GM04504 (cell line): ENCODE measurements at regions not wholly inside any gene's neighbourhood (a gene's known extent, or its start where the extent isn't known, plus 50 kb on each side); places are given as distances from the start of the nearest gene placed in this dataset.
"Not testable (repeated sequence)": the region's sequence is repeated elsewhere in the genome, so short reads cannot be mapped to it uniquely, and the experiment has no call there.

Experiments
- DNase-seq: peaks from one replicate; pipeline ENCODE4 v3.0.0-alpha.2; 2012; ENCODE audit warnings: low read depth

- DNase-seq = no peak
Observed at GRCh38 chr5:83001796-83002381, 75.3 kb downstream of the TMEM167A start.

- DNase-seq = no peak
Observed at GRCh38 chr5:83000922-83001321, 76.3 kb downstream of the TMEM167A start.

- no peak for DNase-seq
Observed at GRCh38 chr5:83000428-83000827, 76.8 kb downstream of the TMEM167A start.

DNA sequence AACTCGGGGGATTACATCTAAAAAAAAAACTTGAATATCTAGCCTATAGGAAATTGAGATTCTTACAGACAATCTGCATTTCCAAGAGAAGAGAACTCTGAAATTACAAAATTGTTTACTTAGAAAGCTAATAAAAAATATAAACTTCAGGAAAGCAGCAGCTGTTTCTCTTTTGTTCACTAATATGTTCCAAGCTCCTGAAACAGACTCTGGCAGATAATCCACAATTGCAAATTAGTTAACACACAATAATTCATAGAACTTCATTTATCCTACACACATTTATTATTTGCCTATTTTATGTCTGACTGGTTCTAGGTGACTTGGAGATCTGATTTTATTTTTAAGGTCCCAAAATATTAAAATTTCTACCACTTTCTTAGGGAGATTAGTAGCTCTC is 83.8 kb downstream of the TMEM167A start:
- DNase-seq = no peak

DNA sequence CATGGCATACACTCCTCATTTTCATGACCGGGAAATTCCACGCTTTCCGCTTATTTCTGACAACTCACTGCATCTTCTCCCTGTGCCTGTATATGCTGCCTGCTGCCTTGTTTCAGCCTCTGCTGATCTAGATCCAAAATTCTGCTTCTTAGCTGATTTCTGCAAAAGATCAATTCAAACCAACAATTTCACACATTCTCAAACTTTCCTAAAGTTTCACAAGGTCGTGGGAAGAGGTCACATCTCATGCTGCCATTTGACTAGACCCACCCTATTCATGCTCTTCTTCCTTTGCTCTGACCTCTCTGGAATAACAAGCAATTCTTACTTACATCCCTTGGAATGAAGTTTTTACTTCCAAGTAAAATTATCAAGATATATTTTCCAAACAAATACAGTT is 84.5 kb downstream of the TMEM167A start:
- no peak for DNase-seq

DNA sequence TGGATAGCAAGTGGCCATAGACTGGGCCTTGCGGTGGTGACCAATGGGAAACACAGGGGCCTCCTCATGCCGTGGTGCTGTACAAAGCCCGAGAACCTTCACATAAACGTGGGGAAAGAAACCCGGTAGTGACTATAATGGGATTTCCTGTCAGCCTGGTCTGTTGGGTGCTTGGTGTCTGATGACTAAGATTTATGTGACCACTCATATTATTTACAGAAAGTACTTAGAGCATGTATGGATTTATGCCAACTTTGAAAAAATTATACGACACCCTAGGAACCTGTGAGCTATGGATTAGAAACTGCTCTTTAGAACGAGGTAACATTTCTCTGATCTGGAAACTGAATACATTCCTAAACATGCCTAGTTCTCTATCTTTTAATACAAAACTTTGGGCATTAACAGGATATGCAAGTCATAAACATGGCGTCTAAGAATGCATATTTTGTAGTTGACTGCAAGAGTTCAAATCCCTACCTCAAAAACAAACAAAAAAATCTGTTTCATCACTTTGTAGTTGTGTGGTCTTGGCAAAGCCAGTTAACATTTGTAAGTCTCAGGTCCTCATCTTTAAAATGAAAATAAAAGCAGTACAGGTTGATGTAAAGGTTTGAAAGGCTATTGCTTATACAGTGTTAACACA is 85.4 kb downstream of the TMEM167A start:
- DNase-seq = no peak

DNA sequence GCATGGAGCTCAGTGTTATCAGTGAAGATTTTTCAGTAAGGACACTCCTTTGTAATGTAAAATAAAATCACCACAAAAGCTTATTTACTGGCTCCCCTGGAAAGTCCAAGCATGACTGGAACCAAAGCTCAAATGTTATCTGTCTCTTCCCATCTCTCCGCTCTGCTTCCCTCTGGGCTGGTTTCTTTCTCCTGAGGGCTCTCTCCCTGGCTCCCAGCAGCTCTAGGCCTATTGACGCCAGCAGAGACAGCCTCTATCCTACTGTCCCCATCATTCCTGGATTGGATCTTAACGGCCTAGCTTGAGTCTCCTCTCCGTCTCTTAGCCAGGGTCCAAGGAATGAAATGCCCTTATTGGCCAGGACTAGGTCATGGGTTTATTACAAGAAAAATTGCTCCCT is 86.1 kb downstream of the TMEM167A start:
- DNase-seq = no peak

GRCh38 chr5:82987188-82987587 is 90.0 kb downstream of the TMEM167A start:
- no peak for DNase-seq

- no peak for DNase-seq
Observed at GRCh38 chr5:82986404-82986803, 90.8 kb downstream of the TMEM167A start.

GRCh38 chr5:82985763-82986162 is 91.4 kb downstream of the TMEM167A start:
- no peak for DNase-seq

DNA sequence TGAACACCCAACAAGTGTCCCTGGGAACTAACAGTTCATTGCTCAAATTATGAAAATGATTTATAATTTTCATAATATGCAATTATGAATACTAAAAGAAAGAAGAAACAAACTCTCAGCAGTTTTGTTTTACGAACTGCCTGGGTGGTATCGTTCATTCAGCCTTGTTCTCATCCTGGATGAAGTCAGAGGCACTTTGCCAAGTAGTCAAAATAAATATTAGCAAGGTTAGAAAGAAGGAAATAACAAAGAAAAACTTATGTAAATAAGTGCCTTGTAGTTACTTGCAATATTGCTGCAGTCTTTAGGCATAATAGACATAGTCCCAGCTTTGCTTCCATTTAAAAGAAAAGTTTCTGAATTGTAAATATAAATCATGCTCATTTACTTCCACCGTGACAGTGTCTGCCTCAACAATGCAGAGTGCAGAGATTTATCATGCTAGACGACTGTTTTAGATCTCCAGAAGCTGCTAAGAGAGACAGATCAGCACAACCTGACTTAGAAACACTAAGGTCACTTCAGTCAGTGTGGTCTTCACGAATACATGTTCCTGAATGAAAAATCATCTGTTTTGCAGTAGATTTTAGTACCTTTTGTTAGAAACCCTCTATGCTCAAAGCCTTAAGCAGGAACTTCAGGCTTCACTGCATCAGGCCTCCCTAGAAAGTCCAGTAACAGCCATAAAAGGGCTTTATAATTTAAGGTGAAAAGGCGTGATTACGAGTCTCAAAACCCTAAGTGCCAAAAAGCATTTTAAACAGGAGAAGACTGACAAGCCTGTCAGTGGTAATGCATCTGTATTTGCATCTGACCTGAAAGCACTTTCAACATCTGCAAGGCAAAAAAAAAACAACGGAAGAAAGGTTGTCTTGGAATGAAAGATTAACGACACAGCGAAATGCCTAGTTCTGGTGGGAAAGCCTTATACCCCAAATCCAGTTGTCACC is 92.1 kb downstream of the TMEM167A start:
- DNase-seq = no peak

DNA sequence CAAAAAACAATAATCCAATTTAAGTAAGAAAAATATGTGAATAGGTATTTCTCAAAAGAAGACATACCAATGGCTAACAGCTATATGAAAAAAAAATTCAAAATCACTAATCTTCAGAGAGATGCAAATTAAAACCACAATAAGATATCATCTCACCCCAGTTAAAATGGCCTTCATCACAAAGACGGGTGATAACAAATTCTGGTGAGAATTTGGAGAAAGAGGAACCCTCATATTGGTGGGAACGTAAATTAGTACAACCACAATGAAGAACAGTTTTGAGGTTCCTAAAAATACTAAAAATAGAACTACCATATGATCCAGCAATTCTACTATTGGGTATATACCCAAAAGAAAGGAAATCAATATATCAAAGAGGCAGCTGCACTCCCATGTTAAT is 94.3 kb downstream of the TMEM167A start:
- no peak for DNase-seq

DNA sequence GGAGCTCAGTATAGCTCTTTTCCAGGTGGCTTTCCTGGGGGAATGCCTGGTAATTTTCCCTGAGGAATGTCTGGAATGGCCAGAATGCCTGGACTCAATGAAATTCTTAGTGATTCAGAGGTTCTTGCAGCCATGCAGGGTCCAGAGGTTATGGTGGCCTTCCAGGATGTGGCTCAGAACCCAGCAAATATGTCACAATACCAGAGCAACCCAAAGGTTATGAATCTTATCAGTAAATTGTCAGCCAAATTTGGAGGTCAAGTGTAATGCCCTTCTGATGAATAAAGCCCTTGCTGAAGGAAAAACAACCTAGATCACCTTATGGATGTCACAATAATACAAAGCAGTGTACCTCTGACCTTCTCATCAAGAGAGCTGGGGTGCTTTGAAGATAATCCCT is 100.3 kb downstream of the TMEM167A start:
- DNase-seq = not testable (repeated sequence)

DNA sequence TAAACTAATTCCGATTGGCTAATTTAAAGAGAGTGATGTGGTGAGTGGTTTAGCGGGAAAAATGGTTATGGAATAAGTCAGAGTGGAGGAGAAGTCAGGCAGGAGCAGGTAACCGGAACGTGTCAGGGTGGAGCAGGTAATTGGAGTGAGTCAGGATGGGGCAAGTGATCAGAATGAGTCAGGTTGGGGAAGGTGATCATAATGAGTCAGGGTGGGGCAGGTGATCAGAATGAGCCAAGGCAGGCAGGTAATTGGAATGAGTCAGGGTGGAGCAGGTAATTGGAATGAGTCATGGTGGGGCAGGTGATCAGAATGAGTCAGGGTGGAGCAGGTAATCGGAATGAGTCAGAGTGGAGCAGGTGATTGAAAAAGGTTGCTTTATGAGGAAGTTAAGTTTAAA is 101.4 kb downstream of the TMEM167A start:
- DNase-seq = no peak

DNA sequence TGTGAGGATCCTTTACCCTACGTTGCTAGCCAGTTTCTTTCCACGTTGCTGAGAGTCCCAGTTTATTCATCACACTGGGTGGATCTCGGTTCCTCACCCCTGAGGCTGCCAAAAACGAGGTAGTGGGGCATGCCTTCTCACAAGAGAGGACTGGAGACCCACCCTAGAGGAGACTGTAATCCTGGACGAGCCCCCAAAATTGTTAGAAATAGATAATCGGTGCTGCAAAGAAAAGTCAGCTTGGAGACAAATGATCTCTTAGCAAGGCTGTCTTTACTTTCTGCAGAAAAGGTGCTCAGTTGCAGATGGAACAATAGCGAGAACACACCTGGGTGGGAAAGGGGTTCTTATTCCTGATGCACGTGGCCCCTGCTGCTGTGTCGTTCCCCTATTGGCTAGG is 101.8 kb downstream of the TMEM167A start:
- DNase-seq = no peak

DNA sequence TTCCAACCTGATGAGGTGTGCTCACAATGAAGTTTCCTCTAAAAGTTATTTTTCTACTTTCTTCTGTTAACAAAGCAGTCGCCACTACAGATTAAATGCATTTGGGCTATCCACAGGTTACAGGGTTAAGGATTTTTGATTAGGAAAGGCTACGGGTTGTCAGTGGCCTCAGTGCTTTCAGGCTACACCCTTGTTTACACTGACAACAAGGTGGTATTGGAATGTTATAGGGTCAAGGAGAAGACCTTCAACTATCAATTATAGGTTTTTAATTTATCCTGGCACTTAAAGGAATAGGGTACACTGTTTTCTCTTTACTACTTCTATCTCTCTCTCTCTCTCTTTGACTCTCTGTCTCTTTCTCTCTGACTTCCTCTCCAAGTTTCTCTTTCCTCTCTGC is 102.8 kb downstream of the TMEM167A start:
- DNase-seq = not testable (repeated sequence)

DNA sequence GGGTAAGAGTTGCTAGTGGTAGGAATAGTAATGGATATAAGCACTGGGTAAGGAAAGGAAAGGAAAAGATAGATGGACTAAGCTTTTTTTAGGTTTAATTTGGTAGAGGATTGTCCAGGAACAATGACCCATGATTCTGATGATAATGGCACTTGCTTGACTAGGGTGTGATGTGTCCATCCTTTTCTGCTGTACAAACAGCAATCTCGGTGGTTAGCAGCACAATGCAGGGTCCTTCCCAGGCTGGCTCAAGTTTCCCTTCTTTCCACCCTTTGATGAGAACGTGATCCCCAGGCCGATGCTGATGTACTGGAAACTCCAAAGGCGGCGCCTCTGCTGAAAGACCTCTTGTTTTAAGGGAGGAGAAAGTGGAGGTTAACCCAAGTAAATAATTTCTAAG is 105.3 kb downstream of the TMEM167A start:
- DNase-seq = no peak

DNA sequence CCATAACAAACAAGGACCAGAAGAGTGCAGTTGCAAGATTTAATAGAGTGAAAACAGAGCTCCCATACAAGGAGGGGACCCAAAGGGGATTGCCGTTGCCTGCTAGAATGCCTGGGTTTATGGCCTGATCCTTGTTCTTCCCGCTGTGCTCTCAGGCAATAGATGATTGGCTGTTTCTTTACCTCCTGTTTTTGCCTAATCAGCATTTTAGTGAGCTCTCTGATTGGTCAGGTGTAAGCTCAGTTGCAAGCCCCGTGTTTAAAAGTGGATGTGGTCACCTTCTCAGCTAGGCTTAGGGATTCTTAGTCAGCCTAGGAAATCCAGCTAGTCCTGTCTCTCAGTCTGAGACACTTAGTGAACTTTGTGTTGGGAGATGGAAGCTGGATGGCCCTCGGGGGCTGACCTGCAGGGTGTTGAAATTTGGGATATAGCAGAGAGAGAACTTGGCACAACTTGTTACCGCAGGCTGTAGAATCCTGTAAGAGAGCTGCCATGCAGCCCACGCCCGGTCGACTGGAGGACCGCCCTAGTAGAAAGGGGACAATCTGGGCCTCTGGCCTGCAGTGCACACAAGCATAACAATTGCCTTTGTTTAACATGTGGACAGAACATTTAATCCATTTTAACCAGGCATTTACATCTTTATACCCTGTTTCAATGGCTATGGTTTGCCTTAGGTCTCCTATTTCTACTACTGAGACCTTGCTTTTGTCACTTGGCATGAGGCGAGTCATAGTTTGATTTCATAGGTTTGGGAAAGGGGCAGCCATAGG is 106.0 kb downstream of the TMEM167A start:
- DNase-seq = not testable (repeated sequence)

- DNase-seq = not testable (repeated sequence)
Observed at GRCh38 chr5:82969221-82969976, 107.8 kb downstream of the TMEM167A start.

DNA sequence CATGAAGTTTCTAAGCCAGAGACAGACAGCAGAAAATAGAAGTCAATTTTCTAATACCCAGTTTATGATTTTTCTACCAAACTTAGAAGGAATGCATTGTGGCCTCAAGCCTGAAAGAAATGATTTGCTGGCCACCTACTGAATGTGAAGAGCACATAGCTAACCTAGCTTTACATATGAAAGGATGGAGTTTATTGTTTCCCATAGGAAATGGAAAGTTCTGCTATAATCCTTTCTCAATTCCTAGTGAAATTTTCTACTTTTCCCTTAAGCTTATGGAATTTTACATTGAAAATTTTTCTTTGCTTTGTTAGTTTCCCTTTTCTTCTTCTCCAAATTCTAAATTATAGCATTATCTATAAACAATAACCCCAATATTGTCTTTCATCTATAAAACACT is 110.1 kb downstream of the TMEM167A start:
- no peak for DNase-seq

- no peak for DNase-seq
Observed at GRCh38 chr5:82959466-82959865, 117.7 kb downstream of the TMEM167A start.

DNA sequence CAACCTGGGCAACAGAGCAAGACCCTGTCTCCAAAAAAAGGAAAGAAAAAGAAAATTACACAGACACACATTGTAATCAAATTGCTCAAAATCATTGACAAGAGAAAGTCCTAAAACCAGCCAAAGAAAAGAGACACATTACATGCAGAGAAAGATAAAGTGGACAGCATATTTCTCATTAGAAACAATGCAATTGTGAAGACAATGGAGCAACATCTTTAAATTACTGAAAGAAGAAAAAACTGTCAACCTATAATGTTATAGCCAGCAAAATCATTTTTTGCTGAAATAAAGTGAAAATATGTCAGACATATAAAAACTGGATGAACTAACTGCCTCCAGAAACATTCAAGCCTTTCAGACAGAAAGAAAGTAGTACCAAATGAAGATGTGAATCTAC is 120.6 kb downstream of the TMEM167A start:
- no peak for DNase-seq
